ENCODE measurements at regions not wholly inside any gene's neighbourhood (a gene's known extent, or its start where the extent isn't known, plus 50 kb on each side); places are given as distances from the start of the nearest gene placed in this dataset.

GRCh38 chr2:104584393-104584792 is 269.5 kb upstream of the POU3F3 start:
- no peaks in the 10 kb centered on the region for H4K20me1 ChIP-seq (ENCODE audit: low read depth, low read length)
- H3K4me3 ChIP-seq (ENCODE audit: insufficient read depth, low read length, poor library complexity, severe bottlenecking): no peak overlapping the region
- H3K79me2 ChIP-seq (ENCODE audit: insufficient read depth, low read length): no peaks in the 10 kb centered on the region
- H3K27me3 ChIP-seq (ENCODE audit: low read length): no peaks in the 10 kb centered on the region
- no peak for TF ChIP-seq EZH2phosphoT487 (conservative IDR thresholded peaks at IDR 0.05; ENCODE audit: low read length)
- TF ChIP-seq CTCF (IDR thresholded peaks at IDR 0.05; ENCODE audit: insufficient read depth, low read length, poor library complexity, severe bottlenecking): no peak
- H3K4me2 ChIP-seq (ENCODE audit: low read depth, low read length, poor library complexity, severe bottlenecking): no peak overlapping the region
- no peaks in the 10 kb centered on the region for H3K9me3 ChIP-seq (ENCODE audit: insufficient read depth, low read length)
- H2AFZ ChIP-seq (ENCODE audit: low read depth, low read length, severe bottlenecking): no peak overlapping the region
- no peaks in the 10 kb centered on the region for H3K36me3 ChIP-seq (ENCODE audit: low read length)
- H3K27ac ChIP-seq (ENCODE audit: low read depth, low read length): no peak overlapping the region
- H3K9ac ChIP-seq (ENCODE audit: low read length): no peak overlapping the region
- no peaks in the 10 kb centered on the region for H3F3A ChIP-seq (ENCODE audit: insufficient read depth)
- no peaks in the 10 kb centered on the region for H3K9me2 ChIP-seq (replicated peaks; ENCODE audit: insufficient read depth, low read length)

- no peak overlapping the region for H3K27ac ChIP-seq (ENCODE audit: low read depth, low read length)
- no peak overlapping the region for H3K4me2 ChIP-seq (ENCODE audit: low read depth, low read length, poor library complexity, severe bottlenecking)
- H3K9ac ChIP-seq (ENCODE audit: low read length): no peak overlapping the region
- TF ChIP-seq EZH2phosphoT487 (conservative IDR thresholded peaks at IDR 0.05; ENCODE audit: low read length) (no peak), CTCF (IDR thresholded peaks at IDR 0.05; ENCODE audit: insufficient read depth, low read length, poor library complexity, severe bottlenecking) (no peak)
- H3F3A ChIP-seq (ENCODE audit: insufficient read depth): no peaks in the 10 kb centered on the region
- no peak overlapping the region for H3K4me3 ChIP-seq (ENCODE audit: insufficient read depth, low read length, poor library complexity, severe bottlenecking)
- no peak overlapping the region for H2AFZ ChIP-seq (ENCODE audit: low read depth, low read length, severe bottlenecking)
- no peaks in the 10 kb centered on the region for H3K36me3 ChIP-seq (ENCODE audit: low read length)
- no peaks in the 10 kb centered on the region for H4K20me1 ChIP-seq (ENCODE audit: low read depth, low read length)
- H3K79me2 ChIP-seq (ENCODE audit: insufficient read depth, low read length): no peaks in the 10 kb centered on the region
- H3K27me3 ChIP-seq (ENCODE audit: low read length): no peaks in the 10 kb centered on the region
- no peaks in the 10 kb centered on the region for H3K9me3 ChIP-seq (ENCODE audit: insufficient read depth, low read length)
- H3K9me2 ChIP-seq (replicated peaks; ENCODE audit: insufficient read depth, low read length): no peaks in the 10 kb centered on the region
Measured at GRCh38 chr2:104595576-104595975, 258.3 kb upstream of the POU3F3 start.

- Histone ChIP-seq H3K36me3 (ENCODE audit: low read length) (no peaks in the 10 kb centered on the region), H3K9me2 (replicated peaks; ENCODE audit: insufficient read depth, low read length) (no peaks in the 10 kb centered on the region), H3K4me2 (ENCODE audit: low read depth, low read length, poor library complexity, severe bottlenecking) (no peak overlapping the region), H3K27ac (ENCODE audit: low read depth, low read length) (no peak overlapping the region), H3K9ac (ENCODE audit: low read length) (no peak overlapping the region), H4K20me1 (ENCODE audit: low read depth, low read length) (no peaks in the 10 kb centered on the region), H2AFZ (ENCODE audit: low read depth, low read length, severe bottlenecking) (no peak overlapping the region), H3K9me3 (ENCODE audit: insufficient read depth, low read length) (no peaks in the 10 kb centered on the region), H3K4me3 (ENCODE audit: insufficient read depth, low read length, poor library complexity, severe bottlenecking) (no peak overlapping the region), H3K27me3 (ENCODE audit: low read length) (no peaks in the 10 kb centered on the region; the same call in 1 of the 2 replicates), H3K79me2 (ENCODE audit: insufficient read depth, low read length) (no peaks in the 10 kb centered on the region), H3F3A (ENCODE audit: insufficient read depth) (no peaks in the 10 kb centered on the region)
- TF ChIP-seq EZH2phosphoT487 (conservative IDR thresholded peaks at IDR 0.05; ENCODE audit: low read length) (no peak), CTCF (IDR thresholded peaks at IDR 0.05; ENCODE audit: insufficient read depth, low read length, poor library complexity, severe bottlenecking) (no peak)
Measured at GRCh38 chr2:104597942-104598341, 256.0 kb upstream of the POU3F3 start.
